AG10803 (cell line): ENCODE measurements at regions not wholly inside any gene's neighbourhood (a gene's known extent, or its start where the extent isn't known, plus 50 kb on each side); places are given as distances from the start of the nearest gene placed in this dataset.

Source experiments
- DNase-seq: peaks from one replicate; pipeline ENCODE4 v3.0.0; 2010; ENCODE audit warnings: low read depth
- H3K4me3 ChIP-seq: 2 replicates; pipeline ENCODE4 v1.5.1; 2011; ENCODE audit warnings: mild to moderate bottlenecking, low read length, control low read depth
- CTCF ChIP-seq: conservative IDR thresholded peaks from 2 replicates; pipeline ENCODE4 v1.5.1; 2011; ENCODE audit warnings: mild to moderate bottlenecking, low read length, control low read depth, inconsistent platforms

DNA sequence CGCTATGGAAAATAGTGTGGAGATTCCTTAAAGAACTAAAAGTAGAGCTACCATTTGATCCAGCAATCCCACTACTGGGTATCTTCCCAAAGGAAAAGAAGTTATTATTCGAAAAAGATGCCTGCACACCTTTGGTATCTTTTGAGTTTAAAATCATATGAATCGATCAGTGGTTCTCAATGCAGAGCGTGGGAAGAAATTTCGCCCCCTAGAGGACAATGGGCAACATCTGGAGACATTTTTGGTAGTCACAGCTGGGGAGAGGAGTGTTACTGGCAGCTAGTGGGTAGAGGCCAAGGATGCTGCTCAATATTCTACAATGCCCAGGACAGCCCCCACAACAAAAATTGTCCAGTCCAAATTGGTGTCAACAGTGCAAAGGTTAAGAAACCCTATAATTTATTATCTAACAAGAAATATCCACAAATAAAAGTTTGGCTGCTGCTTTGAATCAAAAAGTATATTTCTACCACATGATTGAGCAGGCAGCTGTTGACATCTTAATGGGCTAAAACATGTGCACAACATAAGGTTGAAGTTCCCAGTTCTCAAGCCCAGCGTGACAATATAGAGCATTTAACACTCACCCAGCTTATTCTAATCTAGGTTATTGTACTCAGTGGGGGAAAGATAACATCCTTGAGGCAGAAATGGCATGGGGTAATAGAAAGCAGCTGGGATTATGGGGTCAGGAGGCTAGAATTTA, 425.7 kb downstream of the LRATD1 start:
- TF ChIP-seq CTCF = peak; percentile 38
- no peak overlapping the region for H3K4me3 ChIP-seq
- DNase-seq = no peak

DNA sequence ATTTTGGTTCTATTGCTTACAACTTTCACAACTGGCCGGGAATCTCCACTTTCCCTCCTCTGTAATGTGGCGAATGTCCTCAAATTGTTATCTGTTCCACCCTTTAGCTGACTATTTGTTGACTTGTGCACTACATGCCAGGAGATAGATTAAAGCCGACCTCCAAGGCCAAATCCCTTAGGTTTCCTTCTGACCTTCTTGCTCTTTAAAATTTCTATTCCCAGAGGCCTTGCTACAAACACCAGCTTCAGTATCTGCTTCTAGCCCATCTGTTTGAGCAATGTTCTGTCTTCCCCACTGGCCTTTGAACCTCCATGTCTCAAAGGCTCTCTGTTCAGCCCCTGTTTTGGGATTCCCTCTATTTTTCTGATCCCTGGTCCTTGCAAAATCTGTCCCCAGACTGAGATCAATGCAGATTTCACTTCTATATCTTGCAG, 426.2 kb downstream of the LRATD1 start:
- no peak overlapping the region for H3K4me3 ChIP-seq
- DNase-seq = no peak
- no peak for TF ChIP-seq CTCF

GRCh38 chr2:15059870-15060512, 427.5 kb downstream of the LRATD1 start:
- TF ChIP-seq CTCF = no peak
- DNase-seq = no peak
- no peak overlapping the region for H3K4me3 ChIP-seq

- DNase-seq = no peak
- no peak overlapping the region for H3K4me3 ChIP-seq
- TF ChIP-seq CTCF = no peak
Observed at GRCh38 chr2:15061268-15061667, 428.8 kb downstream of the LRATD1 start.

GRCh38 chr2:15066138-15066537, 433.6 kb downstream of the LRATD1 start:
- TF ChIP-seq CTCF = no peak
- H3K4me3 ChIP-seq = no peak overlapping the region
- DNase-seq = no peak

DNA sequence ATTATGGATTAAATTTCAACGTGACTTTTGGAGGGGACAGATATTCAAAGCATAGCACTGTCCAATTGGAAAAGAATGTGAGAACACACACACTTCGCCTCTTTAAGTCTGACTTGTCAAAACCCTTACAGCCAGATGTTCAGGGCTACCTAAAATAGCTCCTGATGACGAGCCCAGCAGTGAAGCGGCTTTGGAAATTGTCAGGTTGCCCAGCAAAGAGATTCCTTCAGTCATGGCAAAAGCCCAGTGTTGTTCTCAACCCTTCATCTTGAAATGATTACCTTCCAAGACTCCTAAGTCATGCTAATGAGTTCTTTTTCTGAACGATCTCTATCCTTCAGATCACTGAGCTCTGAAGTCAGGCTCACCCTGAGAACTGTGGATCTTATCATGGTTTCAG, 436.6 kb downstream of the LRATD1 start:
- TF ChIP-seq CTCF = no peak
- peak; percentile 73 for DNase-seq

DNA sequence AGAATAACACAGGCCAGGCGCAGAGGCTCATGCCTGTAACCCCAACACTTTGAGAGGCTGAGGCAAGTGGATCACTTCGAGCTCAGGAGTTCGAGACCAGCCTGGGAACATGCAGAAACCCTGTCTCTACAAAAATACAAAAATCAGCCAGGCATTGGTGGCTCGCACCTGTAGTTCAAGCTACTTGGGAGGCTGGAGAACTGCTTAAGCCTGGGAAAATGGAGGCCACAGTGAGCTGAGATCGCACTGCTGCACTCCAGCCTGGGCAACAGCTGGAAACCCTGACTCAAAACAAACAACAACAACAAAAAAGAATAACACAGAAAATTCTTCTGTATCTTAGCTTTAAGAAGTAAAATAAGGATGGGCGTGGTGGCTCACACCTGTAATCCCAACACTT, 440.3 kb downstream of the LRATD1 start:
- no peak for TF ChIP-seq CTCF
- DNase-seq = no peak
- H3K4me3 ChIP-seq = no peak overlapping the region

More for the DNA sequence above, 436.6 kb downstream of the LRATD1 start:
- H3K4me3 ChIP-seq = no peak overlapping the region
